HepG2 (cell line): ENCODE measurements at regions not wholly inside any gene's neighbourhood (a gene's known extent, or its start where the extent isn't known, plus 50 kb on each side); places are given as distances from the start of the nearest gene placed in this dataset.

Experiments used
- ATAC-seq: fragments of 200-7000 bp; cut with Tn5 transposase; 3 replicates; pipeline ENCODE4 v1.9.1; 2020; ENCODE audit warnings: mild to moderate bottlenecking, moderate library complexity
- BruUV-seq: library from RNA; stranded (reverse); fragments of 400-500 nt; replicated peaks from 2 replicates; lab custom pipeline; 2021; lab: Mats Ljungman, UMichigan
- CTCF ChIA-PET: fragments of 300-600 bp; formaldehyde crosslinking; extraction: SDS; loops from one replicate; lab custom pipeline; 2021; ENCODE audit warnings: low total read pairs, inconsistent platforms, low intra/inter-chr PET ratio; lab: Yijun Ruan, JAX
- POLR2A ChIA-PET: fragments of 350-600 bp; sonication (Branson Sonifier 250); formaldehyde crosslinking; loops from one replicate; lab custom pipeline; 2020; ENCODE audit warnings: antibody characterized with exemption, inconsistent platforms; lab: Yijun Ruan, JAX
- DNase-seq: peaks from one replicate; pipeline ENCODE4 v3.0.0-alpha.2; 2015; ENCODE audit warnings: low spot score
- FAIRE-seq: peaks from 3 replicates; lab custom pipeline; 2011; peaks lifted over from hg19 to GRCh38; lab: Jason Lieb, UNC
- H2AFZ ChIP-seq: one replicate; pipeline ENCODE4 v1.6.1; 2011; ENCODE audit warnings: low read length, inconsistent platforms
- H3K27ac ChIP-seq: fragments of 300-600 bp; 3 replicates; pipeline ENCODE4 v1.8.0; 2011; ENCODE audit warnings: mixed run types, mild to moderate bottlenecking, mixed read lengths, low read length, inconsistent platforms; ENCODE audit not compliant: insufficient read depth; ENCODE audit errors: extremely low read length
- H3K27me3 ChIP-seq, 2 experiments: fragments of 200-600 bp in 1 of 2; 2 replicates in 1 of 2; 3 replicates in 1 of 2; pipeline versions ENCODE4 v1.6.0 to v1.8.0; 2011; ENCODE audit warnings: low read length in 2 of 2, mild to moderate bottlenecking in 2 of 2, moderate library complexity in 2 of 2, inconsistent platforms in 1 of 2; ENCODE audit not compliant: insufficient read depth in 2 of 2, control insufficient read depth in 1 of 2
- H3K36me3 ChIP-seq, 2 experiments: fragments of 200-600 bp in 1 of 2; replicated peaks in 1 of 2; 2 replicates in 1 of 2; 3 replicates in 1 of 2; pipeline versions ENCODE4 v1.5.1 to v1.8.0; 2011; ENCODE audit warnings: low read length in 2 of 2, inconsistent platforms in 1 of 2; ENCODE audit not compliant: insufficient read depth in 2 of 2, control insufficient read depth in 1 of 2
- H3K4me1 ChIP-seq: 2 replicates; pipeline ENCODE4 v1.5.1; 2012; ENCODE audit warnings: low read length, inconsistent platforms; ENCODE audit not compliant: insufficient read depth
- H3K4me2 ChIP-seq: 2 replicates; pipeline ENCODE4 v1.6.0; 2011; ENCODE audit warnings: low read depth, low read length, inconsistent platforms
- H3K4me3 ChIP-seq, 3 experiments: fragments of 200-600 bp in 1 of 3; sonication (generic), shearing (Covaris generic) in 1 of 3; replicated peaks in 1 of 3; 2 replicates each; pipeline ENCODE4 v1.5.1; 2011 to 2016; ENCODE audit warnings: low read length in 3 of 3, inconsistent platforms in 2 of 3, low read depth in 2 of 3, mild to moderate bottlenecking in 2 of 3, control low read depth in 1 of 3, mixed read lengths in 1 of 3; ENCODE audit not compliant: insufficient read depth in 1 of 3
- H3K79me2 ChIP-seq: one replicate; pipeline ENCODE4 v1.6.1; 2011; ENCODE audit warnings: low read length, inconsistent platforms; ENCODE audit not compliant: insufficient read depth
- H3K9ac ChIP-seq: 2 replicates; pipeline ENCODE4 v1.6.0; 2011; ENCODE audit warnings: mild to moderate bottlenecking, low read depth, low read length, inconsistent platforms; ENCODE audit not compliant: insufficient read depth
- H3K9me3 ChIP-seq: 2 replicates; pipeline ENCODE4 v1.5.1; 2012; ENCODE audit warnings: mild to moderate bottlenecking, low read length
- H4K20me1 ChIP-seq: 2 replicates; pipeline ENCODE4 v1.6.0; 2011; ENCODE audit warnings: inconsistent platforms, mild to moderate bottlenecking, low read length, moderate library complexity; ENCODE audit not compliant: insufficient read depth
- CC2D1A ChIP-seq: sonication (generic); formaldehyde crosslinking; IDR thresholded peaks from 2 replicates; pipeline ENCODE4 v1.8.1; 2023; ENCODE audit warnings: mild to moderate bottlenecking, missing genetic modification reagents
- CSRNP2 ChIP-seq: sonication (generic); formaldehyde crosslinking; conservative IDR thresholded peaks from 2 replicates; pipeline ENCODE4 v1.8.0; 2022; ENCODE audit warnings: low read depth, missing genetic modification reagents
- MXD4 ChIP-seq: IDR thresholded peaks from 2 replicates; pipeline ENCODE4 v1.6.1; 2016; ENCODE audit warnings: mild to moderate bottlenecking, missing biosample characterization, missing genetic modification reagents
- PAWR ChIP-seq: sonication (generic); formaldehyde crosslinking; IDR thresholded peaks from 2 replicates; pipeline ENCODE4 v1.4.0; 2020; ENCODE audit warnings: missing genetic modification reagents, mild to moderate bottlenecking, borderline replicate concordance
- PHF20 ChIP-seq: sonication (generic); formaldehyde crosslinking; IDR thresholded peaks from 2 replicates; pipeline ENCODE4 v1.5.0; 2020; ENCODE audit warnings: mild to moderate bottlenecking, missing genetic modification reagents
- POLR2G ChIP-seq: fragments of 200-400 bp; formaldehyde crosslinking; IDR thresholded peaks from 2 replicates; pipeline ENCODE4 v1.6.1; 2018; ENCODE audit warnings: mild to moderate bottlenecking, low read depth, low read length, moderate library complexity
- PPARG ChIP-seq: conservative IDR thresholded peaks from 2 replicates; pipeline ENCODE4 v1.6.1; 2016; ENCODE audit warnings: missing biosample characterization, missing genetic modification reagents
- SKI ChIP-seq: fragments of 450-650 bp; IDR thresholded peaks from one replicate; pipeline ENCODE4 v1.6.1; 2018; ENCODE audit warnings: mild to moderate bottlenecking; ENCODE audit not compliant: partially characterized antibody
- SRSF9 ChIP-seq: fragments of 200-400 bp; formaldehyde crosslinking; IDR thresholded peaks from 2 replicates; pipeline ENCODE4 v1.6.1; 2018; ENCODE audit warnings: borderline replicate concordance, mild to moderate bottlenecking, low read depth, low read length; ENCODE audit not compliant: insufficient read depth, poor library complexity, severe bottlenecking
- SUZ12 ChIP-seq: fragments of 150-350 bp; IDR thresholded peaks from 2 replicates; pipeline ENCODE4 v1.6.1; 2014; ENCODE audit warnings: low read depth, low read length
- THAP7 ChIP-seq: sonication (generic); formaldehyde crosslinking; IDR thresholded peaks from 2 replicates; pipeline ENCODE4 v1.8.1; 2023; ENCODE audit warnings: mild to moderate bottlenecking, missing genetic modification reagents
- XRCC5 ChIP-seq: fragments of 200-400 bp; formaldehyde crosslinking; optimal IDR thresholded peaks from 2 replicates; pipeline ENCODE3; 2017; ENCODE audit warnings: mild to moderate bottlenecking, low read length
- ZNF496 ChIP-seq: sonication (generic); formaldehyde crosslinking; IDR thresholded peaks from 2 replicates; pipeline ENCODE4 v1.8.1; 2023; ENCODE audit warnings: mild to moderate bottlenecking, moderate library complexity, missing genetic modification reagents; ENCODE audit not compliant: insufficient replicate concordance
- ZNF674 ChIP-seq: sonication (generic); formaldehyde crosslinking; IDR thresholded peaks from 2 replicates; pipeline ENCODE4 v1.5.0; 2020; ENCODE audit warnings: low read depth, mild to moderate bottlenecking, missing genetic modification reagents
- ZNF790 ChIP-seq: sonication (generic); formaldehyde crosslinking; IDR thresholded peaks from 2 replicates; pipeline ENCODE4 v1.8.0; 2022; ENCODE audit warnings: missing genetic modification reagents, mild to moderate bottlenecking, borderline replicate concordance
- ZNF839 ChIP-seq: sonication (generic); formaldehyde crosslinking; IDR thresholded peaks from 2 replicates; pipeline ENCODE4 v1.4.0; 2020; ENCODE audit warnings: missing genetic modification reagents, mild to moderate bottlenecking, borderline replicate concordance
- WGBS: methylation state at CpG from one replicate; pipeline ENCODE4 v1.1.6; 2017; ENCODE audit warnings: low lambda C conversion rate; 5-methylcytosine and 5-hydroxymethylcytosine counted together
- in situ Hi-C: cut with HindIII; loops from 2 replicates; pipeline ENCODE4 v1.10.0; 2017; ENCODE audit warnings: low pct_unique_long_range_greater_than_20kb; ENCODE audit not compliant: extremely low pct_ligation_motif_present
- intact Hi-C: fragments of 100-400 bp; cut with micrococcal nuclease; formaldehyde crosslinking; loops from one replicate; pipeline ENCODE4 v1.10.0; 2022; ENCODE audit not compliant: unreplicated experiment
- TF ChIP-seq, protein P1 (sequence below): sonication (generic); formaldehyde crosslinking; IDR thresholded peaks from 2 replicates; pipeline ENCODE4 v1.9.0; 2022; ENCODE audit warnings: missing genetic modification reagents, mild to moderate bottlenecking, borderline replicate concordance

DNA sequence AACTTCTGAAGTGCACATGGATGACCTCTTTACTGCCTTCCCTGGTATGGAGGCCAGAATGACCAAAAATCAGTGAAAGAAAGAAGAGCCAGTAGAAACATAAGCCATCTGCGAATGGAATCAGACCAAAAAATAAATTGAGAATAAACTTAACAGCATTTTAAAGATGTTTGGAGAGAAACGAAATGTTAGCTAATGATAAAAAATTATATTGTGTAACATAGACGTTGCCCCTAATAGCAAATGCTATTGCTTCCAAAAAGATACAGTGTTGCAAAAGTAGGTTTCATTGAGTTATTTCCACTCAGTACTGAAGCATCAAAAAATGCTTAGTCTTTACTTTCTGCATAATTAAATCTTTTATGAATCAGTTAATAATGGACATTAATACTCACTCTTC lies 371.7 kb downstream of the LIG4 start:
- no peak for ATAC-seq
- Histone ChIP-seq H3K9ac (no peak overlapping the region), H3K79me2 (no peaks in the 10 kb centered on the region), H2AFZ (no peak overlapping the region), H3K4me3 (no peak overlapping the region), H3K9me3 (no peaks in the 10 kb centered on the region), H3K4me2 (no peak overlapping the region), H3K4me1 (no peaks in the 10 kb centered on the region), H4K20me1 (no peaks in the 10 kb centered on the region), H3K27ac (no peak overlapping the region)
- BruUV-seq = no TSS peak
- ChIA-PET CTCF (no interaction called here), POLR2A (no interaction called here)
- intact Hi-C loops (no loop called here), in situ Hi-C loops (no loop called here)
- FAIRE-seq = no peak
- DNase-seq = no peak
- WGBS = 3% methylated on average over 3 of the region's 3 CpGs
- TF ChIP-seq XRCC5 (no peak), POLR2G (no peak), ZNF790 (no peak), CSRNP2 (no peak), SKI (no peak)
- TF ChIP-seq, all 625 proteins: peak for 0
- no peaks in the 10 kb centered on the region for H3K27me3 ChIP-seq
- H3K36me3 ChIP-seq = no peaks in the 10 kb centered on the region

- in situ Hi-C loops = no loop called here
- H3K79me2 ChIP-seq = no peaks in the 10 kb centered on the region
- H3K4me3 ChIP-seq = no peak overlapping the region
- H4K20me1 ChIP-seq = no peaks in the 10 kb centered on the region
- H2AFZ ChIP-seq = no peak overlapping the region
- FAIRE-seq (no peak), DNase-seq (no peak), ATAC-seq (no peak)
- 25% methylated on average over 4 of the region's 4 CpGs for WGBS
- intact Hi-C loops = no loop called here
- no peak overlapping the region for H3K4me2 ChIP-seq
- BruUV-seq = no TSS peak
- H3K4me1 ChIP-seq = no peaks in the 10 kb centered on the region
- no peaks in the 10 kb centered on the region for H3K36me3 ChIP-seq
- H3K9me3 ChIP-seq = no peaks in the 10 kb centered on the region
- ChIA-PET CTCF (no interaction called here), POLR2A (no interaction called here)
- no peak overlapping the region for H3K9ac ChIP-seq
- no peak overlapping the region for H3K27ac ChIP-seq
- H3K27me3 ChIP-seq = no peaks in the 10 kb centered on the region
- TF ChIP-seq, protein P1, sequence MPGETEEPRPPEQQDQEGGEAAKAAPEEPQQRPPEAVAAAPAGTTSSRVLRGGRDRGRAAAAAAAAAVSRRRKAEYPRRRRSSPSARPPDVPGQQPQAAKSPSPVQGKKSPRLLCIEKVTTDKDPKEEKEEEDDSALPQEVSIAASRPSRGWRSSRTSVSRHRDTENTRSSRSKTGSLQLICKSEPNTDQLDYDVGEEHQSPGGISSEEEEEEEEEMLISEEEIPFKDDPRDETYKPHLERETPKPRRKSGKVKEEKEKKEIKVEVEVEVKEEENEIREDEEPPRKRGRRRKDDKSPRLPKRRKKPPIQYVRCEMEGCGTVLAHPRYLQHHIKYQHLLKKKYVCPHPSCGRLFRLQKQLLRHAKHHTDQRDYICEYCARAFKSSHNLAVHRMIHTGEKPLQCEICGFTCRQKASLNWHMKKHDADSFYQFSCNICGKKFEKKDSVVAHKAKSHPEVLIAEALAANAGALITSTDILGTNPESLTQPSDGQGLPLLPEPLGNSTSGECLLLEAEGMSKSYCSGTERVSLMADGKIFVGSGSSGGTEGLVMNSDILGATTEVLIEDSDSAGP (CRISPR knock-in tag) = no peak
- TF ChIP-seq PAWR (CRISPR knock-in tag) (no peak), PPARG (CRISPR knock-in tag) (no peak), ZNF674 (no peak), MXD4 (CRISPR knock-in tag) (no peak), SUZ12 (no peak), CC2D1A (CRISPR knock-in tag) (no peak), ZNF839 (no peak), ZNF496 (no peak), PHF20 (no peak), THAP7 (no peak), SRSF9 (no peak)
Measured at GRCh38 chr13:107843281-107843680, 372.1 kb downstream of the LIG4 start.
